Chondrocyte (in vitro differentiated cells): ENCODE measurements at regions not wholly inside any gene's neighbourhood (a gene's known extent, or its start where the extent isn't known, plus 50 kb on each side); places are given as distances from the start of the nearest gene placed in this dataset.
"Not testable (repeated sequence)": the region's sequence is repeated elsewhere in the genome, so short reads cannot be mapped to it uniquely, and the experiment has no call there.

Experiments
- DNase-seq: peaks from one replicate; pipeline ENCODE4 v3.0.0; 2021; ENCODE audit warnings: mixed read lengths, low spot score
- H3K27ac Mint-ChIP-seq: one replicate; pipeline ENCODE4 v1.8.0; 2021; ENCODE audit warnings: mild to moderate bottlenecking, moderate library complexity, mixed read lengths; ENCODE audit not compliant: unreplicated experiment
- H3K27me3 Mint-ChIP-seq: 2 replicates; pipeline ENCODE4 v1.8.0; 2021; ENCODE audit warnings: low read depth, mixed read lengths
- H3K36me3 Mint-ChIP-seq: 2 replicates; pipeline ENCODE4 v1.8.0; 2021; ENCODE audit warnings: low read depth, mixed read lengths
- H3K4me1 Mint-ChIP-seq: 2 replicates; pipeline ENCODE4 v1.8.0; 2021; ENCODE audit warnings: low read depth, mild to moderate bottlenecking, mixed read lengths
- H3K4me3 Mint-ChIP-seq: one replicate; pipeline ENCODE4 v1.8.0; 2021; ENCODE audit warnings: mild to moderate bottlenecking, moderate library complexity, mixed read lengths; ENCODE audit not compliant: unreplicated experiment
- H3K9me3 Mint-ChIP-seq: 2 replicates; pipeline ENCODE4 v1.8.0; 2021; ENCODE audit warnings: low read depth, mixed read lengths
- TF ChIP-seq, protein P1 (sequence below): fragments of 200-600 bp; sonication (generic); IDR thresholded peaks from 2 replicates; pipeline ENCODE4 v1.5.0; 2021; ENCODE audit warnings: antibody characterized with exemption, mild to moderate bottlenecking, moderate library complexity

GRCh38 chrX:96591421-96591820 lies 93.2 kb upstream of the DIAPH2 start:
- H3K36me3 Mint-ChIP-seq: no peaks in the 10 kb centered on the region
- H3K4me1 Mint-ChIP-seq: no peaks in the 10 kb centered on the region
- H3K4me3 Mint-ChIP-seq: no peak overlapping the region
- H3K9me3 Mint-ChIP-seq: peaks cover 14% of the 10 kb centered on the region
- TF ChIP-seq, protein P1, sequence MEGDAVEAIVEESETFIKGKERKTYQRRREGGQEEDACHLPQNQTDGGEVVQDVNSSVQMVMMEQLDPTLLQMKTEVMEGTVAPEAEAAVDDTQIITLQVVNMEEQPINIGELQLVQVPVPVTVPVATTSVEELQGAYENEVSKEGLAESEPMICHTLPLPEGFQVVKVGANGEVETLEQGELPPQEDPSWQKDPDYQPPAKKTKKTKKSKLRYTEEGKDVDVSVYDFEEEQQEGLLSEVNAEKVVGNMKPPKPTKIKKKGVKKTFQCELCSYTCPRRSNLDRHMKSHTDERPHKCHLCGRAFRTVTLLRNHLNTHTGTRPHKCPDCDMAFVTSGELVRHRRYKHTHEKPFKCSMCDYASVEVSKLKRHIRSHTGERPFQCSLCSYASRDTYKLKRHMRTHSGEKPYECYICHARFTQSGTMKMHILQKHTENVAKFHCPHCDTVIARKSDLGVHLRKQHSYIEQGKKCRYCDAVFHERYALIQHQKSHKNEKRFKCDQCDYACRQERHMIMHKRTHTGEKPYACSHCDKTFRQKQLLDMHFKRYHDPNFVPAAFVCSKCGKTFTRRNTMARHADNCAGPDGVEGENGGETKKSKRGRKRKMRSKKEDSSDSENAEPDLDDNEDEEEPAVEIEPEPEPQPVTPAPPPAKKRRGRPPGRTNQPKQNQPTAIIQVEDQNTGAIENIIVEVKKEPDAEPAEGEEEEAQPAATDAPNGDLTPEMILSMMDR: no peak
- peaks cover 2% of the 10 kb centered on the region for H3K27me3 Mint-ChIP-seq
- no peak overlapping the region for H3K27ac Mint-ChIP-seq
- DNase-seq: no peak

- not testable (repeated sequence) for H3K4me3 Mint-ChIP-seq, H3K36me3 Mint-ChIP-seq, H3K4me1 Mint-ChIP-seq, H3K27me3 Mint-ChIP-seq, H3K27ac Mint-ChIP-seq
- H3K9me3 Mint-ChIP-seq: peaks cover 13% of the 10 kb centered on the region
- peak; percentile 66 for DNase-seq
Measured at GRCh38 chrX:96597847-96598246, 86.8 kb upstream of the DIAPH2 start.

- Mint-ChIP-seq H3K27me3 (peaks cover 8% of the 10 kb centered on the region), H3K36me3 (no peaks in the 10 kb centered on the region)
- no peak for DNase-seq
Measured at GRCh38 chrX:96611619-96612362, 72.9 kb upstream of the DIAPH2 start.

DNA sequence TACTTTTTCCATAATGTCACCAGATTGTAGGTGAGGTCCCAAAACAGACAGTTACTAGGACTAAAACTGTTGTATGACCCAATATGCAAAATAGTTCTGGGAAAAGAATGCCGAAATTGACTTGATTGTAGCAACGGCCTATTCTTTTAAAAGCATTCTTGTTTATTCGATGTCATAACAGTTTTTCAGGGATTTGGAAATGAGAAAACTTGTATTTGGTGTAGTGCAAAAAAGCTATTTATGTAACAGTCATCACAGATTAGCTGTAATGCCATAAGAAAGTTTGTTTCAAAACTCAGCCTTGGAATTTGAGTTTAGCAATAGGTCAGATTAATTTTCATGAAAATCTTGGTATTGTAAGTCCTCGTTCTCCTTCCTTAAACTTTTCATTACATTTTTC lies 69.2 kb upstream of the DIAPH2 start:
- Mint-ChIP-seq H3K4me1 (no peaks in the 10 kb centered on the region), H3K27me3 (peaks cover 7% of the 10 kb centered on the region), H3K36me3 (no peaks in the 10 kb centered on the region), H3K27ac (no peak overlapping the region), H3K4me3 (no peak overlapping the region), H3K9me3 (no peaks in the 10 kb centered on the region)
- TF ChIP-seq, protein P1: no peak
- no peak for DNase-seq

More at GRCh38 chrX:96611619-96612362, 72.9 kb upstream of the DIAPH2 start:
- no peaks in the 10 kb centered on the region for H3K4me1 Mint-ChIP-seq
- no peak overlapping the region for H3K4me3 Mint-ChIP-seq
- H3K27ac Mint-ChIP-seq: no peak overlapping the region
- TF ChIP-seq, protein P1: no peak
- no peaks in the 10 kb centered on the region for H3K9me3 Mint-ChIP-seq

GRCh38 chrX:96619588-96619987 lies 65.1 kb upstream of the DIAPH2 start:
- Mint-ChIP-seq H3K27me3 (peaks cover 5% of the 10 kb centered on the region), H3K36me3 (no peaks in the 10 kb centered on the region), H3K4me3 (no peak overlapping the region), H3K4me1 (no peaks in the 10 kb centered on the region), H3K27ac (no peak overlapping the region), H3K9me3 (no peaks in the 10 kb centered on the region)
- TF ChIP-seq, protein P1: no peak
- DNase-seq: no peak

- H3K27me3 Mint-ChIP-seq: peaks cover 4% of the 10 kb centered on the region
- no peaks in the 10 kb centered on the region for H3K4me1 Mint-ChIP-seq
- H3K9me3 Mint-ChIP-seq: no peaks in the 10 kb centered on the region
- no peak overlapping the region for H3K27ac Mint-ChIP-seq
- no peak for DNase-seq
- H3K4me3 Mint-ChIP-seq: no peak overlapping the region
- TF ChIP-seq, protein P1: no peak
- H3K36me3 Mint-ChIP-seq: no peaks in the 10 kb centered on the region
Measured at GRCh38 chrX:96621811-96622210, 62.8 kb upstream of the DIAPH2 start.
